Mesothelial cell of epicardium (in vitro differentiated cells): ENCODE measurements at regions not wholly inside any gene's neighbourhood (a gene's known extent, or its start where the extent isn't known, plus 50 kb on each side); places are given as distances from the start of the nearest gene placed in this dataset.

Source experiments
- DNase-seq, 2 experiments: peaks; one replicate each; pipeline ENCODE4 v3.0.0; 2021; ENCODE audit warnings: low spot score in 2 of 2; ENCODE audit not compliant: unreplicated experiment in 2 of 2
- H3K27ac Mint-ChIP-seq: 2 replicates; pipeline ENCODE4 v1.8.0; 2021; ENCODE audit warnings: mixed read lengths
- H3K27me3 Mint-ChIP-seq: 2 replicates; pipeline ENCODE4 v1.8.0; 2021; ENCODE audit warnings: low read depth, mixed read lengths
- H3K36me3 Mint-ChIP-seq: 2 replicates; pipeline ENCODE4 v1.8.0; 2021; ENCODE audit warnings: mixed read lengths
- H3K4me1 Mint-ChIP-seq: 2 replicates; pipeline ENCODE4 v1.8.0; 2021; ENCODE audit warnings: mixed read lengths
- H3K4me3 Mint-ChIP-seq: 2 replicates; pipeline ENCODE4 v1.8.0; 2021; ENCODE audit warnings: mild to moderate bottlenecking, moderate library complexity, mixed read lengths
- H3K9me3 Mint-ChIP-seq: 2 replicates; pipeline ENCODE4 v1.8.0; 2021; ENCODE audit warnings: mixed read lengths
- TF ChIP-seq, protein P1 (sequence below): fragments of 200-600 bp; sonication (generic); IDR thresholded peaks from one replicate; pipeline ENCODE4 v1.5.0; 2021; ENCODE audit warnings: antibody characterized with exemption; ENCODE audit not compliant: unreplicated experiment

GRCh38 chr9:107142896-107143603 lies 140.0 kb upstream of the RAD23B start:
- H3K4me1 Mint-ChIP-seq, result peaks cover 8% of the 10 kb centered on the region
- H3K4me3 Mint-ChIP-seq, result no peak overlapping the region
- peaks cover 2% of the 10 kb centered on the region for H3K27me3 Mint-ChIP-seq
- H3K27ac Mint-ChIP-seq, result no peak overlapping the region
- no peaks in the 10 kb centered on the region for H3K36me3 Mint-ChIP-seq
- H3K9me3 Mint-ChIP-seq, result no peaks in the 10 kb centered on the region
- DNase-seq, result no peak
- TF ChIP-seq, protein P1, sequence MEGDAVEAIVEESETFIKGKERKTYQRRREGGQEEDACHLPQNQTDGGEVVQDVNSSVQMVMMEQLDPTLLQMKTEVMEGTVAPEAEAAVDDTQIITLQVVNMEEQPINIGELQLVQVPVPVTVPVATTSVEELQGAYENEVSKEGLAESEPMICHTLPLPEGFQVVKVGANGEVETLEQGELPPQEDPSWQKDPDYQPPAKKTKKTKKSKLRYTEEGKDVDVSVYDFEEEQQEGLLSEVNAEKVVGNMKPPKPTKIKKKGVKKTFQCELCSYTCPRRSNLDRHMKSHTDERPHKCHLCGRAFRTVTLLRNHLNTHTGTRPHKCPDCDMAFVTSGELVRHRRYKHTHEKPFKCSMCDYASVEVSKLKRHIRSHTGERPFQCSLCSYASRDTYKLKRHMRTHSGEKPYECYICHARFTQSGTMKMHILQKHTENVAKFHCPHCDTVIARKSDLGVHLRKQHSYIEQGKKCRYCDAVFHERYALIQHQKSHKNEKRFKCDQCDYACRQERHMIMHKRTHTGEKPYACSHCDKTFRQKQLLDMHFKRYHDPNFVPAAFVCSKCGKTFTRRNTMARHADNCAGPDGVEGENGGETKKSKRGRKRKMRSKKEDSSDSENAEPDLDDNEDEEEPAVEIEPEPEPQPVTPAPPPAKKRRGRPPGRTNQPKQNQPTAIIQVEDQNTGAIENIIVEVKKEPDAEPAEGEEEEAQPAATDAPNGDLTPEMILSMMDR, result no peak

GRCh38 chr9:107144475-107144874 lies 138.6 kb upstream of the RAD23B start:
- Mint-ChIP-seq H3K4me1 (peaks cover 8% of the 10 kb centered on the region), H3K27ac (no peak overlapping the region), H3K27me3 (no peaks in the 10 kb centered on the region), H3K36me3 (no peaks in the 10 kb centered on the region), H3K4me3 (no peak overlapping the region), H3K9me3 (peaks cover 4% of the 10 kb centered on the region)
- DNase-seq, result no peak
- TF ChIP-seq, protein P1, result no peak

DNA sequence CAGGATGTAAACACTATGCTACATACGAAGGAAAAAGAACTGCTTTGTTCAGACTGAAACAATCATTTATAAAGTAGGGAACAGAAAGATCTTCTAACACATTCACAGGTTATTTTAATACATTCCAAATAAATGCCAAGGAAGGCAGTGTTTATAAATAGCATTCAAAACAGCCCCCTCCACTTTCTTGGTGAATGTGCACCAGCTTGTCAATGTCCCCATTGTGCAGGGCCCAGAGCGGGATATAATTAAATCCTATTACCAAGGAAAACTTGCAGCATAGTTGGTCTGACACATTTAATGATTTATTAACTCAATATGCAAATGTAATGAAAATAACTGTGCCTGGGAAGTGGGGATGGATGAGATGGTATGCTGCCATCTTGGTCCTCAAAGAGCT lies 135.9 kb upstream of the RAD23B start:
- H3K9me3 Mint-ChIP-seq, result peaks cover 12% of the 10 kb centered on the region
- DNase-seq, result no peak
- peaks cover 6% of the 10 kb centered on the region for H3K4me1 Mint-ChIP-seq
- H3K27ac Mint-ChIP-seq, result no peak overlapping the region
- no peaks in the 10 kb centered on the region for H3K27me3 Mint-ChIP-seq
- TF ChIP-seq, protein P1, result no peak
- no peaks in the 10 kb centered on the region for H3K36me3 Mint-ChIP-seq
- H3K4me3 Mint-ChIP-seq, result no peak overlapping the region

DNA sequence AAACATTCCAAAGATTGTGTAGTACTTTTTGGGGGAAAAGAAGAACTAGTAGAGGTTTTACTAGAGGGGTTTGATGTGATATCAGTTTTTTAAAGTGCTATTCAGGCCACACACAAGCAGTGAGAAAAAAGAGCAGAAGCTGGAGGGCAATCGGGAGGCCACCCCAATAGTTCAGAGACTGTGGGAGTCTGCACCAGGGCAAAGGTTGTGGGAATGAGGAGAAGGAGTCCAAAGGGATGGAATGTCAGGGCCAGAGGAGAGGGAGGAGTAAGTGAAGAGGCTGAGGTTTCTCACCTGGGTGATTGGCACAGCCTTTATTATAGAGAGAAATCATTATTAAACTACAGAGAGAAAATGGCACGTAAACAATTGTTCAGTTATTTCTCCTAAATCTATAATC lies 134.9 kb upstream of the RAD23B start:
- TF ChIP-seq, protein P1, result no peak
- H3K36me3 Mint-ChIP-seq, result no peaks in the 10 kb centered on the region
- no peak overlapping the region for H3K27ac Mint-ChIP-seq
- no peak for DNase-seq
- H3K4me3 Mint-ChIP-seq, result no peak overlapping the region
- peaks cover 12% of the 10 kb centered on the region for H3K9me3 Mint-ChIP-seq
- no peaks in the 10 kb centered on the region for H3K4me1 Mint-ChIP-seq
- H3K27me3 Mint-ChIP-seq, result no peaks in the 10 kb centered on the region

GRCh38 chr9:107149756-107150155 lies 133.3 kb upstream of the RAD23B start:
- no peak for DNase-seq
- Mint-ChIP-seq H3K27ac (no peak overlapping the region), H3K4me3 (no peak overlapping the region), H3K9me3 (peaks cover 12% of the 10 kb centered on the region), H3K36me3 (no peaks in the 10 kb centered on the region), H3K4me1 (no peaks in the 10 kb centered on the region), H3K27me3 (no peaks in the 10 kb centered on the region)
- TF ChIP-seq, protein P1, result no peak
